GM21528 (cell line): ENCODE measurements at regions not wholly inside any gene's neighbourhood (a gene's known extent, or its start where the extent isn't known, plus 50 kb on each side); places are given as distances from the start of the nearest gene placed in this dataset.
"Not testable (repeated sequence)": the region's sequence is repeated elsewhere in the genome, so short reads cannot be mapped to it uniquely, and the experiment has no call there.

Source experiments
- ATAC-seq: cut with Tn5 transposase; IDR thresholded peaks from one replicate; pipeline ENCODE4 v1.9.1; 2021; ENCODE audit warnings: mild to moderate bottlenecking, moderate library complexity; ENCODE audit not compliant: unreplicated experiment, low FRiP score

DNA sequence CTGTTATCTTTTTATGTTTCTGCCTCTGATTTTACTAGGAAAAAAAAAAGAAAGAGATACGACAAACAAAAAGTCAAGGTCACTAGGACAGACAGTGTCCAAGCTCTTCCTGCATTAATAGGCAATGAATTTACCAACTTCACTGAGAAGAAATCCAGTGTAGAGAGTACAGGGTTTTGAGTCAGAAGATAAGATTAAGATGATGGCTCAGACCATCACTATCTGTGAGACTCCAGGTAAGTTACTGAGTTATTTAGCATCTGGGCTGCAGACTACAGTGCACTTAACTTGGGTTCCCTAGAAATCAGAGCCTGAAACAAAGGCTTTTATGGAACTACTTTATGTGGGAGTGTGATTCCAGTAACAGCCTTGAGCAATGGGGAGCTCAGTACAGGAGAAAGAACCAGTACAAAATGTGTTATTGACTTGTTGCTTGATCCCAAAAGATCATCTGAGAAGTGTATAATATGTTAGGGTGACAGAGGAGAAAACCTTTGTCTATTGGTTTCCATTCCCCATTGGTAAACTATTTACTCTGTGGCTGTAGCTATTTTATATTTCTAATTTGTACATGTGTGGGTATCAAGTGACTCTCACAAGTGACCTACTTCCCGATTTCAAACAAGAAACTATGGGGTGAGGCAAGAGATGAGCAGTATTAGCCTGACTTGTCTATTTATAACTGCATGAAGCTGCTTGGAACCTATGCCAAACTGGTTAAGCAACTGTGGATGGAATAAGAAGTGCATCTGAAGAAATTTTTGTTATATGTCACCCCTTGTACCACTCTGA, 395.8 kb downstream of the RAB38 start:
- ATAC-seq, result no peak

DNA sequence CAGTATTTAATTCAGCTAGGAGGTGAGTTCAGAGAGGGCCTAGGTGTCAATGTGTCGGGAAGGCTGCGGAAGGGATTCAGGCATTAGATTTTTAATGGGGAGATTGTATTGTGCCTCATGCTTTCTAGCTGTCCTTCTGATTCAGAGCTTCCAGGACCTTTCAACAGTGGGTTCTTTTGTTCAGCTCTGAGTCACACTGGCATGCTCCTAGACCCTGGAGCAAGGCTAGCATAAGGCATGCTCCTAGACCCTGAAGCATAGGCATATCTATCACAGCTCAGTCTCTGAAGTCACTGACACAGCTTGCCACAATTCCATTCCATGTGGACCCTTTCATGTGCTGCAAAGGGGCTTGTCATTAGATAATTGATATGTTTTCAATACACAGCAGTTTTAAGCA, 396.9 kb downstream of the RAB38 start:
- no peak for ATAC-seq

- ATAC-seq, result no peak
These were observed 400.2 kb downstream of the RAB38 start for GRCh38 chr11:87775036-87775435.

DNA sequence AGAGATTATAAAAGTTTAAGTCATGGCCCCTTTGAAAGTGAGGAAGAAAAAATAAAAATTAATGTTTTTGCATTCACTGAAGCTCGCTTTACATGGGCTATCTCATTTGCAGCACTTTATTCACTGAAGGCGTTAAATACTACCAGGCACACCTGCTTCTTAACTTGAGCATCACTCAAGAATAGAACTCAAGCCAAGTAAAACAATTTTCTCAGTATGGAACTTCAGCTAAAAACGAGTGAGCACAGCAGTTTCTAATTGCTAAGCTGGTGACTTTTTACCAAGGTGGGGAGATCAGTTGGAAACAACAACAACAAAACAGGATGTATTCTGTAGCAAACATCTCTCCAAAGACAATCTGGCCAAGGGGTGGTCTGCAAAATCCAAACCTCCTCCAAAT, 405.6 kb downstream of the RAB38 start:
- no peak for ATAC-seq

DNA sequence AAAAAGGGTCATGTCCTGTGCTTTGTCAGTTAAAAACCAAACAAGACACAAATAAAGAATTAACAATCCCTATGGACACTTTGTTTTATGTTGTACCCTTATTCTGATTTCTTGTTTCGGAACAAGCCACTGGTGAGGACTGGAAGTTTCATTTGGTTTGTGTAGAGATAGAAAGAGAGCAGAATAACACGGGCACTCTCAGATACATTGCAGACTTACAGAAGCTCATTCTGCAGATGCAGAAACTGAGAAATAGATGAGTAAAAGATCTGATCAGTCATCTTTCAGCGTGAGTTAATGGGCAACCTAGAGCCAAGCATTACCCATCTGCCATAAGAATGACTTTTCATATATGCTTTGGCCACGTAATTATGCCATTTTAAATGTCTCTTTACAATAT, 407.6 kb downstream of the RAB38 start:
- ATAC-seq, result no peak

DNA sequence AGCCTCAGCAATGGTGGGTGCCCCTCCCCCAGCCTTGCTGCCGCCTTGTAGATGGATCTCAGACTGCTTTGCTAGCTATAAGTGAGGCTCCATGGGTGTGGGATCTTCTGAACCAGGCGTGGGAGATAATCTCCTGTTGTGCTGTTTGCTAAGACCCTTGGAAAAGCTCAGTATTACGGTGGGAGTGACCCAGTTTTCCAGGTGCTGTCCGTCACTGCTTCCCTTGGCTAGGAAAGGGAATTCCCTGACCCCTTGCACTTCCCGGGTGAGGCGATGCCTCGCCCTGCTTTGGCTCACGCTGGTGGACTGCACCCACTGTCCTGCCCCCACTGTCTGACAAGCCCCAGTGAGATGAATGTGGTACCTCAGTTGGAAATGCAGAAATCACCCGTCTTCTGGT, 411.2 kb downstream of the RAB38 start:
- ATAC-seq, result not testable (repeated sequence)

- ATAC-seq, result no peak
These were observed 420.6 kb downstream of the RAB38 start for GRCh38 chr11:87754685-87755084.

GRCh38 chr11:87753143-87753542, 422.1 kb downstream of the RAB38 start:
- no peak for ATAC-seq

GRCh38 chr11:87743007-87743406, 432.2 kb downstream of the RAB38 start:
- no peak for ATAC-seq

- no peak for ATAC-seq
These were observed 434.3 kb downstream of the RAB38 start for GRCh38 chr11:87740968-87741367.

GRCh38 chr11:87740451-87740850, 434.8 kb downstream of the RAB38 start:
- no peak for ATAC-seq

- no peak for ATAC-seq
These were observed 435.5 kb downstream of the RAB38 start for GRCh38 chr11:87739766-87740165.

- ATAC-seq, result no peak
These were observed 436.0 kb downstream of the RAB38 start for GRCh38 chr11:87739261-87739660.

DNA sequence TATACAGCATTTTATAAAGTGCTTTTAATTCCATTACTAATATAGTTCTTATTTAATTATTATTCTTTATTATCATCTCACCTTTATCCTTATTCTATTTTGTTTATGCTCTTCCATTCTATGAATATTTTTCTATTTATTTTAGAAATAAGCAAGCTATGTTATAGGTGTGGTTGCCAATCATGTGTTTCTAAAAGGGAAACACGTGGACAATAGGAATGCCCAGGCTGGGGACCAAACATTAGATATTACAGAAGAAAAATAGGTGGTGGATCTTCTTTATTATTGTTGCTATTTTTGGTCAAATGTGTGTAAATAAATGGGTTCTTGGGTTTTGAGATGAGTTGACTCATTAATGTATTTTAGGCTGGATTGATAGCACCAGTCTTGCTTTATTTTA, 438.3 kb downstream of the RAB38 start:
- ATAC-seq, result no peak

- no peak for ATAC-seq
These were observed 448.7 kb downstream of the RAB38 start for GRCh38 chr11:87726506-87726905.

DNA sequence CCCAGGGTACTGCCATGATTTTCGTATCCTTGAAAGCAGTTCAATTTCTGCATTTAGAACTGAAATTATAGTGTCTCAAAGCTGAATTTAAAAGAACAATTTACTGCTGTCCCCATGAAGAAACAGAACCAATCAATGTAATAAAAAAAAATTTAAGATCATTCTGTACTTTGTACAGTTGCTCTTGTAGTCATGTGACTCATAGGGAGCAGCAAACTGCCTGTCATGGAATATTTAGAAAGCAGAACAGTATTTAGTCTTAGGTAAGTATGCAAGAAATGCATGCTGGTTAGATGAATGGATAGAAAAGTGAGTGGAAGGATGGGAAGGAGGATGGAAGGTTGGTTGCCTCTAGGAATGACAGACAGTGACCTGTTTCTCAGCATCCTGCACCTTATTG, 450.9 kb downstream of the RAB38 start:
- ATAC-seq, result no peak

- peak; percentile 63 for ATAC-seq
These were observed 452.3 kb downstream of the RAB38 start for GRCh38 chr11:87722756-87723565.

GRCh38 chr11:87719326-87720073, 455.7 kb downstream of the RAB38 start:
- no peak for ATAC-seq

GRCh38 chr11:87712802-87713202, 462.4 kb downstream of the RAB38 start:
- no peak for ATAC-seq

DNA sequence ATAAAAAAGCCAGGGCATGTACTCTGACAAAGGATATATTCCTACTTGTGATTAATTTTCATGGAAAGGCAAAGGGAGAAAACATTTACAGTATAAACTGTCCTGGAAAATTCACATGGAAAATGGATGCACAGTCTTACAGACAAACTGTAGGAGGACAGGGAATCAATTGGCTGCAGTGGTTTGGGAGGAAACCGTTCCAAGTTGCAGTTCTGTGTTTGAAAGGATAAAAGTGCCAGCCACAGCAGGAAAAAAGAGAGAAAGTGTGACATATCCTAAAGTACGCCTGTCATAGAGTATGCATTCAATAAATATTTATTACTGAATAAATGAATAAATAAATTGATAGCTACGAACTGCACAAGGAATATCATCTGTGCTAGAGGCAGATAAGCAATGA, 462.9 kb downstream of the RAB38 start:
- ATAC-seq, result no peak

GRCh38 chr11:87703589-87703988, 471.7 kb downstream of the RAB38 start:
- not testable (repeated sequence) for ATAC-seq
